HG02610 (cell line): ENCODE measurements at regions not wholly inside any gene's neighbourhood (a gene's known extent, or its start where the extent isn't known, plus 50 kb on each side); places are given as distances from the start of the nearest gene placed in this dataset.
"Not testable (repeated sequence)": the region's sequence is repeated elsewhere in the genome, so short reads cannot be mapped to it uniquely, and the experiment has no call there.

Source experiments
- ATAC-seq: cut with Tn5 transposase; IDR thresholded peaks from one replicate; pipeline ENCODE4 v1.9.1; 2021; ENCODE audit warnings: mild to moderate bottlenecking, moderate library complexity; ENCODE audit not compliant: unreplicated experiment

GRCh38 chr6:166253778-166254204 lies 54.4 kb downstream of the PRR18 start:
- peak; percentile 50 for ATAC-seq

- ATAC-seq, result peak; percentile 55
Measured at GRCh38 chr6:166253281-166253681, 54.9 kb downstream of the PRR18 start.

GRCh38 chr6:166252601-166253000 lies 55.6 kb downstream of the PRR18 start:
- no peak for ATAC-seq

GRCh38 chr6:166251655-166252054 lies 56.5 kb downstream of the PRR18 start:
- ATAC-seq, result no peak

- no peak for ATAC-seq
Measured at GRCh38 chr6:166251211-166251610, 57.0 kb downstream of the PRR18 start.

- ATAC-seq, result not testable (repeated sequence)
Measured at GRCh38 chr6:166249061-166249785, 59.0 kb downstream of the PRR18 start.

- ATAC-seq, result peak; percentile 39
Measured at GRCh38 chr6:166245148-166245547, 63.0 kb downstream of the PRR18 start.

GRCh38 chr6:166244353-166245045 lies 63.7 kb downstream of the PRR18 start:
- peak; percentile 80 for ATAC-seq

- no peak for ATAC-seq
Measured at GRCh38 chr6:166242888-166243287, 65.3 kb downstream of the PRR18 start.

GRCh38 chr6:166241974-166242373 lies 66.2 kb downstream of the PRR18 start:
- ATAC-seq, result no peak

- ATAC-seq, result no peak
Measured at GRCh38 chr6:166240889-166241288, 67.3 kb downstream of the PRR18 start.

GRCh38 chr6:166237617-166238016 lies 70.0 kb upstream of the TBXT start:
- ATAC-seq, result no peak

- ATAC-seq, result no peak
Measured at GRCh38 chr6:166236596-166236995, 68.9 kb upstream of the TBXT start.

GRCh38 chr6:166235666-166236292 lies 68.1 kb upstream of the TBXT start:
- ATAC-seq, result no peak

- not testable (repeated sequence) for ATAC-seq
Measured at GRCh38 chr6:166231181-166231580, 63.5 kb upstream of the TBXT start.

GRCh38 chr6:166228839-166229528 lies 61.3 kb upstream of the TBXT start:
- peak; percentile 74 for ATAC-seq

- ATAC-seq, result no peak
Measured at GRCh38 chr6:166228425-166228824, 60.8 kb upstream of the TBXT start.

GRCh38 chr6:166223079-166223478 lies 55.4 kb upstream of the TBXT start:
- no peak for ATAC-seq

GRCh38 chr6:166222631-166223030 lies 55.0 kb upstream of the TBXT start:
- ATAC-seq, result no peak

- ATAC-seq, result no peak
Measured at GRCh38 chr6:166221636-166222035, 54.0 kb upstream of the TBXT start.

GRCh38 chr6:166221040-166221439 lies 53.4 kb upstream of the TBXT start:
- ATAC-seq, result no peak
